ENCODE measurements at regions not wholly inside any gene's neighbourhood (a gene's known extent, or its start where the extent isn't known, plus 50 kb on each side); places are given as distances from the start of the nearest gene placed in this dataset.

- Histone ChIP-seq H3K4me1 (no peaks in the 10 kb centered on the region), H3K9me3 (peaks cover 0 to 3% (median 0%) of the 10 kb centered on the region in 12 donors), H3K27me3 (no peaks in the 10 kb centered on the region), H3K4me3 (no peak overlapping the region), H3K27ac (no peak overlapping the region), H3K36me3 (no peaks in the 10 kb centered on the region)
- ATAC-seq = no peak
- DNase-seq = no peak
- intact Hi-C loops (cut with DNase I) = no loop called here
- TF ChIP-seq POLR2A (IDR thresholded peaks at IDR 0.05) (no peak), CTCF (IDR thresholded peaks at IDR 0.05) (no peak)
Measured at GRCh38 chr2:104091894-104092293, 762.0 kb upstream of the POU3F3 start.

GRCh38 chr2:104092886-104093285, 761.0 kb upstream of the POU3F3 start:
- Histone ChIP-seq H3K27ac (no peak overlapping the region), H3K4me3 (no peak overlapping the region), H3K36me3 (no peaks in the 10 kb centered on the region), H3K9me3 (peaks cover 0 to 3% (median 0%) of the 10 kb centered on the region in 12 donors), H3K27me3 (no peaks in the 10 kb centered on the region), H3K4me1 (no peaks in the 10 kb centered on the region)
- TF ChIP-seq POLR2A (IDR thresholded peaks at IDR 0.05) (no peak), CTCF (IDR thresholded peaks at IDR 0.05) (no peak)
- DNase-seq (no peak), ATAC-seq (no peak)
- intact Hi-C loops (cut with DNase I) = no loop called here
- 85 to 92% (median 87%) methylated on average over 6 of the region's 6 CpGs for WGBS, 4 donors

- DNase-seq (no peak), ATAC-seq (no peak)
- H3K4me3 ChIP-seq = no peak overlapping the region
- WGBS, 4 donors = 61 to 76% (median 69%) methylated on average over 3 of the region's 3 CpGs
- H3K27me3 ChIP-seq = no peaks in the 10 kb centered on the region
- TF ChIP-seq CTCF (IDR thresholded peaks at IDR 0.05) = no peak
- no peak for TF ChIP-seq POLR2A (IDR thresholded peaks at IDR 0.05)
- H3K27ac ChIP-seq = no peak overlapping the region
- H3K9me3 ChIP-seq = no peaks in the 10 kb centered on the region
- no peaks in the 10 kb centered on the region for H3K36me3 ChIP-seq
- no peaks in the 10 kb centered on the region for H3K4me1 ChIP-seq
- intact Hi-C loops (cut with DNase I) = no loop called here
Measured at GRCh38 chr2:104102615-104103014, 751.3 kb upstream of the POU3F3 start.

- 76 to 80% (median 78%) methylated on average over 8 of the region's 8 CpGs for WGBS, 4 donors
- intact Hi-C loops (cut with DNase I) = no loop called here
- DNase-seq (no peak), ATAC-seq (no peak)
- Histone ChIP-seq H3K27me3 (no peaks in the 10 kb centered on the region), H3K9me3 (no peaks in the 10 kb centered on the region), H3K36me3 (no peaks in the 10 kb centered on the region), H3K4me1 (no peaks in the 10 kb centered on the region), H3K4me3 (no peak overlapping the region), H3K27ac (no peak overlapping the region)
- no peak for TF ChIP-seq POLR2A (IDR thresholded peaks at IDR 0.05)
- TF ChIP-seq CTCF (IDR thresholded peaks at IDR 0.05) = no peak
Measured at GRCh38 chr2:104109356-104109755, 744.6 kb upstream of the POU3F3 start.
